ENCODE measurements at regions not wholly inside any gene's neighbourhood (a gene's known extent, or its start where the extent isn't known, plus 50 kb on each side); places are given as distances from the start of the nearest gene placed in this dataset.

DNA sequence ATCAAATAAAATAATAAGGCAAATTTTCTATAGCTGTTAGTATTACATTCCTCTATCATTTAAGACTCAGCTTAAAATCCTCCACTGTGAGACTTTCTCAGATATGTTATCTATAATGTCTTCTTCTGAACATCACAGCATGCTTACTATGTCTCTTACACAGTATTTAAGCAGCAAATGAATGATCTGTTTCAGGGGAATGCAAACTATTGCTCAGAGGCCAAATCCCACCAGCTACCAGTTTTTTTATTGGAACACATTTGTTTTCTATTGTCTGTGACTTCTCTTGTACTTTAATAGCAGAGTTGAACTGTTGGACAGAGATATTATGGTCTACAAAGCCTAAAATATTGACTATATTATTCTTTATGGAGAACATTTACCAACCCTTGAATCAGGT, 59.6 kb downstream of the C3orf38 start:
- no peak overlapping the region for H3K4me3 ChIP-seq (ENCODE audit: low read length in 3 of 3)
- H3K36me3 ChIP-seq (ENCODE audit: control insufficient read depth in 3 of 3, insufficient read depth in 3 of 3, low read length in 3 of 3): no peaks in the 10 kb centered on the region
- no peak overlapping the region for H3K27ac ChIP-seq (ENCODE audit: low read depth, low read length)
- H3K4me1 ChIP-seq (ENCODE audit: control insufficient read depth in 3 of 3, insufficient read depth in 3 of 3, low read length in 3 of 3): no peaks in the 10 kb centered on the region
- no peak overlapping the region for H3K9ac ChIP-seq (ENCODE audit: low read depth in 1 of 3, low read length in 3 of 3)
- H3K27me3 ChIP-seq (ENCODE audit: control insufficient read depth in 3 of 3, insufficient read depth in 3 of 3, low read length in 3 of 3): no peaks in the 10 kb centered on the region
- H3K9me3 ChIP-seq (ENCODE audit: control insufficient read depth in 3 of 3, low read length in 3 of 3): no peaks in the 10 kb centered on the region

DNA sequence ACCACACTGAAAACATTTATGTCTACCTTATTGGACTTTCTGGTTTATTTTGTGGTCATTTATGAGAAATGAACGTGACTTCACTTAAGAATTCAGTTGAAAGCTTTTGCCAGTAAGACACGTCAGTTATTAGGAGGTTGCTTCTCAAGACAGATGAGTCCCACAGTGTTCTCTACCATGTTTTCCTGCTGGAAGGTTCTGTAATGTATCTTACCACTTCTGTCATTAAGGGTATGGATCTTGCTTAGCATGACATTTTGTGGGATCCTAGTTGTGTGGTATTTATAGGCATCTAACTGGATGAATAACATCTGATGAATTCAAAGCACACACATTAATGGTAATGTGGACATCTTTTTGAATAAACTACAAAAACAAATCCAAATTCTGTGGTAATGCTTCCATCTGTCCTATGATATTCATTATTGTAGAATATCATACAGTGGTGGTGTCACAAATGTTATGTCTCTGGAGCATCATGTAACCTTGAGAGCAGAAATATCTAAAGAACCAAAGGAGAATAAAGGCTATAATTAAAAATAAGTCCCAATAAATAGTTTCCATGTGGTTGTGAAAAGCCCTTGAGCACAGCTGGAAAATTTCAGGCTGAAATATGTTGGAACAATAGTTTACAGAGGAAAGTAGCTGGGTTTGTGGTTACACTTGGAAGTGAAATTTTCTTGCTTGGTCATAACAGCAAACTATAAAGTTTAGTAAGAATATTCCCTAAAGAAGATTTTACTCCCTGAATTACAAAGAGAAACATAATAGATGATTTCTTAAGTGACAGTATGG, 61.5 kb downstream of the C3orf38 start:
- Histone ChIP-seq H3K27ac (ENCODE audit: low read depth, low read length) (no peak overlapping the region), H3K27me3 (ENCODE audit: control insufficient read depth in 3 of 3, insufficient read depth in 3 of 3, low read length in 3 of 3) (no peaks in the 10 kb centered on the region)

DNA sequence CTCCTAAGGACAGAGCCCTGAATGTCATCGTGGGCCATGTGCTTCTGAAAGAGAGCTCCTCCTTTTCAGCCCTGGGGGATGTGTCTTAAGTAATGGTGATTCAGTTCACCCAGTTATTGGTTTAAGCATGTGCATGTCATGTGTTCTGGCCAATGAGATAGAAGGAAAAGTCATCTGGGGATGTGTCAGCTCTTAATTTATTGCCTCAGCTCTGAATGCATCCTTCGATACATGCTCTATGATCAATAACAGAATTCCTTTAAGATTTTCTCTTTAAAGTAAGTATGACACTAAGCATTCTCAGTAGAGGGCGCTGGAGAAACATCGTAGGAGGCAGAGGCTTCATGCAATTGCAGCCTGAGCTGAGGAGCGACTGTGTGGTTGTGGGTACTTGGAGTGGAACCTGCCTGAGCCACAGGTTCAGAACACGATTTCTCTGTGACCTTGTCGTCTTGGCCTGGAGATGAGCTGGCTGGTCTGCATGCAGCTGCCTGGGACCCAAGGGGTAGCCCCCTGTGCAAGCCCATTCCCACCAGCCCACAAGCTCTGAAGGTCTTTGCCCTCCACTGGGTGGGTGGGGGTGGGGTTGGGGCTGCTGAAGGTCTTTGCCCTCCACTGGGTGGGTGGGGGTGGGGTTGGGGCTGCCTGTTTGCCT, 69.5 kb downstream of the C3orf38 start:
- Histone ChIP-seq H3K4me1 (ENCODE audit: control insufficient read depth in 3 of 3, insufficient read depth in 3 of 3, low read length in 3 of 3) (no peaks in the 10 kb centered on the region), H3K36me3 (ENCODE audit: control insufficient read depth in 3 of 3, insufficient read depth in 3 of 3, low read length in 3 of 3) (no peaks in the 10 kb centered on the region), H3K9me3 (ENCODE audit: control insufficient read depth in 3 of 3, low read length in 3 of 3) (no peaks in the 10 kb centered on the region), H3K27ac (ENCODE audit: low read depth, low read length) (no peak overlapping the region), H3K9ac (ENCODE audit: low read depth in 1 of 3, low read length in 3 of 3) (no peak overlapping the region), H3K27me3 (ENCODE audit: control insufficient read depth in 3 of 3, insufficient read depth in 3 of 3, low read length in 3 of 3) (no peaks in the 10 kb centered on the region), H3K4me3 (ENCODE audit: low read length in 3 of 3) (no peak overlapping the region)

More for the DNA sequence above, 61.5 kb downstream of the C3orf38 start:
- no peak overlapping the region for H3K9ac ChIP-seq (ENCODE audit: low read depth in 1 of 3, low read length in 3 of 3)
- H3K36me3 ChIP-seq (ENCODE audit: control insufficient read depth in 3 of 3, insufficient read depth in 3 of 3, low read length in 3 of 3): no peaks in the 10 kb centered on the region
- no peak overlapping the region for H3K4me3 ChIP-seq (ENCODE audit: low read length in 3 of 3)
- H3K9me3 ChIP-seq (ENCODE audit: control insufficient read depth in 3 of 3, low read length in 3 of 3): no peaks in the 10 kb centered on the region
- no peaks in the 10 kb centered on the region for H3K4me1 ChIP-seq (ENCODE audit: control insufficient read depth in 3 of 3, insufficient read depth in 3 of 3, low read length in 3 of 3)

DNA sequence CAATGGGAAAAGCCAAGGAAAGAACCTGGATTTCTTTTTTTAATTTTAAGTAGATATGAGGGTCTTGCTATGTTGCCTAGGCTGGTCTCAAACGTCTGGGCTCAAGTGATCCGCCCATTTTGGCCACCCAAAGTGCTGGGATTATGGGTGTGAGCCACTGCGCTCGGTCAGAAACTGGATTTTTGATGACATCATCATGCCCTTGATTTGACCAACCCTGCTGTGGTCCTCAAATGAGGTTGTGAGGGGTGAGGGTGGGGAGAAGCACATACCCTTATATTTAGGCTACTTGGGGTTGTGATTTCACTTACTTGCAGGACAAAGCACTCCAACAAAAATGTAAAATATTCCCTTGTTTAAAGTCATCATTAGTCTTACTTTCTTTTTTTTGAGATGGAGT, 70.4 kb downstream of the C3orf38 start:
- H3K4me3 ChIP-seq (ENCODE audit: low read length in 3 of 3): no peak overlapping the region
- H3K9ac ChIP-seq (ENCODE audit: low read depth in 1 of 3, low read length in 3 of 3): no peak overlapping the region
- H3K4me1 ChIP-seq (ENCODE audit: control insufficient read depth in 3 of 3, insufficient read depth in 3 of 3, low read length in 3 of 3): no peaks in the 10 kb centered on the region
- H3K36me3 ChIP-seq (ENCODE audit: control insufficient read depth in 3 of 3, insufficient read depth in 3 of 3, low read length in 3 of 3): no peaks in the 10 kb centered on the region
- H3K27me3 ChIP-seq (ENCODE audit: control insufficient read depth in 3 of 3, insufficient read depth in 3 of 3, low read length in 3 of 3): no peaks in the 10 kb centered on the region
- no peak overlapping the region for H3K27ac ChIP-seq (ENCODE audit: low read depth, low read length)
- H3K9me3 ChIP-seq (ENCODE audit: control insufficient read depth in 3 of 3, low read length in 3 of 3): no peaks in the 10 kb centered on the region

DNA sequence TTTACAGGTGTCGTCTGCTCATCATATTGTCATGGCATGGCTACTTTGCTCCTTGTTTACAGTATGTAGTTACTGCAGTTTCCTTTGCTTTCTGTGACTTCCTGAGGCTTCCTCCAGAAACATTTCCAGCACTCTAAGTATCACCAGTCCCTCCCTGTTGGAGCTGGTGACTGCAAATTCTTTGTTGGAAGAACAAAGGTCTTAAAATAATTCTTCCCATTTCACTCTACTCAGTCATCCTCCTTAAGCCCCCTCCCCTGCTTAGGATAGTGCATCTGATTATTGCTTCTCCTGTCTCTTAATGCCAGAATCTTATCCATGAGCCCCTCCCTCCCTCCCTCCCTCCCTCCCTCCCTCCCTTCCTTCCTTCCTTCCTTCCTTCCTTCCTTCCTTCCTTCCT, 72.0 kb downstream of the C3orf38 start:
- Histone ChIP-seq H3K27me3 (ENCODE audit: control insufficient read depth in 3 of 3, insufficient read depth in 3 of 3, low read length in 3 of 3) (no peaks in the 10 kb centered on the region), H3K4me1 (ENCODE audit: control insufficient read depth in 3 of 3, insufficient read depth in 3 of 3, low read length in 3 of 3) (no peaks in the 10 kb centered on the region), H3K4me3 (ENCODE audit: low read length in 3 of 3) (no peak overlapping the region), H3K9me3 (ENCODE audit: control insufficient read depth in 3 of 3, low read length in 3 of 3) (no peaks in the 10 kb centered on the region), H3K36me3 (ENCODE audit: control insufficient read depth in 3 of 3, insufficient read depth in 3 of 3, low read length in 3 of 3) (no peaks in the 10 kb centered on the region), H3K27ac (ENCODE audit: low read depth, low read length) (no peak overlapping the region), H3K9ac (ENCODE audit: low read depth in 1 of 3, low read length in 3 of 3) (no peak overlapping the region)

DNA sequence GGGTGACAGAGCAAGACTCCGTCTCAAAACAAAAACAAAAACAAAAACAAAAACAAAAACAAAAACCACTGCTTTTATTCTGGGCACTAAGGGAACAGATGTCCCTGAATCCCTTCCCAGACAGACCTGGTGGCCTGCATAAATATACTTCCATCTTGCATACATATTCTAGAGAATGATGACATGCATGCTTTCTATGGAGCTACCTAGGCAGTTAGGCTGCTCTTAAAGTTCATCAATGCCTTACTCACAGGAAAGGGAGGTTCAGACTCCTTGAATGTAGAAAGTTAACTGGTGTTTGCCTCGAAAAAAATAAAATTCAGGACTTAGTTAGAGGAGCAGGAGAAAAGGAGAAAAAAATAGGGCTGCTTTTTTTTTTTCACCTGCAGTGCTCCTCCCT, 72.6 kb downstream of the C3orf38 start:
- H3K4me1 ChIP-seq (ENCODE audit: control insufficient read depth in 3 of 3, insufficient read depth in 3 of 3, low read length in 3 of 3): no peaks in the 10 kb centered on the region
- no peak overlapping the region for H3K9ac ChIP-seq (ENCODE audit: low read depth in 1 of 3, low read length in 3 of 3)
- no peak overlapping the region for H3K4me3 ChIP-seq (ENCODE audit: low read length in 3 of 3)

DNA sequence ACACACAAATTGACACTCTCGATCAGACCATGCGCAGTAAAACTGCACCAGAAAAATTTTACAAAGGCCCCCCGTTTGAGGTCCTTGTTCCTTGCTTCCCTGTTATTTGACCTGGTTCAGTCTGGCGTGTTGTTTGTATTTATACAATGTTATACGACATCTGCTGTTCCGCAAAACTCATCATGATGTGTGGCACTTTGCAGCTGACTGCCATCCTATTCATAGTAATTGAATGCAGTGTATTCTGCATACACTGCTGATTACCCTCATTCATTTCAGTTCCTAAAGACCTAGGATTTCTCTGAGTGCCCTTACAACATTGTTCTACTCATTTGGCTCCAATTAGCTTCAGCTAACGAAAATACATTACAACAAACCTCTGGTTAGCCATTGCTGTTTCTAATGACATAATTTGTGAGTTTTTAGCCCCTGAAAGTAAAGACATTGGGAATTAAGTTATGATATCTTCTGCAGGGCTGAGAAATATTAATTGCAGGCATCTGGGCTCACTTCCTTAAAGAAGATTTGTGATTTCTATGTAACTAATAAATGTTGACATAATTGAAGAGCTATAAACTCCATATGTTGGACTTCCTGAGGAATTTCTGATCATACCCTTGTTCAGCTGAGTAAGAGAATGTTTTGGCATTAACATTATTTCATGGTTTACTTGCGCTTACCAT, 75.7 kb downstream of the C3orf38 start:
- Histone ChIP-seq H3K27ac (ENCODE audit: low read depth, low read length) (no peak overlapping the region), H3K9me3 (ENCODE audit: control insufficient read depth in 3 of 3, low read length in 3 of 3) (no peaks in the 10 kb centered on the region), H3K36me3 (ENCODE audit: control insufficient read depth in 3 of 3, insufficient read depth in 3 of 3, low read length in 3 of 3) (no peaks in the 10 kb centered on the region), H3K27me3 (ENCODE audit: control insufficient read depth in 3 of 3, insufficient read depth in 3 of 3, low read length in 3 of 3) (no peaks in the 10 kb centered on the region), H3K9ac (ENCODE audit: low read depth in 1 of 3, low read length in 3 of 3) (no peak overlapping the region), H3K4me1 (ENCODE audit: control insufficient read depth in 3 of 3, insufficient read depth in 3 of 3, low read length in 3 of 3) (no peaks in the 10 kb centered on the region), H3K4me3 (ENCODE audit: low read length in 3 of 3) (no peak overlapping the region)

More for the DNA sequence above, 72.6 kb downstream of the C3orf38 start:
- Histone ChIP-seq H3K36me3 (ENCODE audit: control insufficient read depth in 3 of 3, insufficient read depth in 3 of 3, low read length in 3 of 3) (no peaks in the 10 kb centered on the region), H3K9me3 (ENCODE audit: control insufficient read depth in 3 of 3, low read length in 3 of 3) (no peaks in the 10 kb centered on the region), H3K27me3 (ENCODE audit: control insufficient read depth in 3 of 3, insufficient read depth in 3 of 3, low read length in 3 of 3) (no peaks in the 10 kb centered on the region), H3K27ac (ENCODE audit: low read depth, low read length) (no peak overlapping the region)

DNA sequence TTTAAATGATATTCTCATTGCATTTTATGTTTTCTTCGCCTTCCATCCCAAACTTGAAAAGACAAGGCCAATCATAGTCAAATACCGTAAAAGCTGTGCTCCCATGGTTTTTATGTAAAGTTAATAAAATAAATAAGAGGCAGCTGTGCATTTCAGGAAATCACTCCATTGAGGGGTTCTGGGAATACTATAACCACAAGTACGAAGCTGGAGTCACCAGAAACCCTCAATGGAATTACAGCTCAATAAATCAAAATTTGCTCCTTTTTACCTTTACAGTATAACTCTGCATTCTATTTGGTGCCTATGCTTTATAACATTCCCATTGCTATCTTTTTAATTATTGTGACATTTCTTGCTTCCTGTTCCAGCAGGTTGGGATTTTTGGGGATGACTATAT, 77.2 kb downstream of the C3orf38 start:
- no peaks in the 10 kb centered on the region for H3K27me3 ChIP-seq (ENCODE audit: control insufficient read depth in 3 of 3, insufficient read depth in 3 of 3, low read length in 3 of 3)
- H3K36me3 ChIP-seq (ENCODE audit: control insufficient read depth in 3 of 3, insufficient read depth in 3 of 3, low read length in 3 of 3): no peaks in the 10 kb centered on the region
- no peaks in the 10 kb centered on the region for H3K9me3 ChIP-seq (ENCODE audit: control insufficient read depth in 3 of 3, low read length in 3 of 3)
- no peak overlapping the region for H3K27ac ChIP-seq (ENCODE audit: low read depth, low read length)
- H3K9ac ChIP-seq (ENCODE audit: low read depth in 1 of 3, low read length in 3 of 3): no peak overlapping the region
- no peaks in the 10 kb centered on the region for H3K4me1 ChIP-seq (ENCODE audit: control insufficient read depth in 3 of 3, insufficient read depth in 3 of 3, low read length in 3 of 3)
- H3K4me3 ChIP-seq (ENCODE audit: low read length in 3 of 3): no peak overlapping the region

DNA sequence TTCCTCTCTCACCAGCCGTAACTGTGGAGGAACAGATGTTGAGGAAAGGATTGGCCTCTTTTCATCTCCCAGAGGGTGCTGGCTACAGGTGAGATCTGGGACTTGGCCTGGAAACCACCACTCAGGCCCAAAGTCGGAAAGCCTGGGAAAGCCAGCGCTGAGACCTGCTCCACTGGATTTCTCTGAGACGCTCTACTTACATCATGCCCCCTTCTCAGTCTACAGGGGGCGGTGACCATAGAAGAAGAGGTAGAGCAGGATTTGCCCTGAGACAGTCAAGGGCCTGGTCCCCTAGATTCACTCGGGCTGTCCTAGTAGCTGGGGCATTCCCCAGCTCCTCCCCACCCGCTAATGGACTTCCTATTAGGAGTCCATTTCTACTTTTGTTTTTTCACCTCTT, 80.9 kb downstream of the C3orf38 start:
- H3K4me3 ChIP-seq (ENCODE audit: low read length in 3 of 3): no peak overlapping the region
- H3K27ac ChIP-seq (ENCODE audit: low read depth, low read length): no peak overlapping the region
- no peaks in the 10 kb centered on the region for H3K36me3 ChIP-seq (ENCODE audit: control insufficient read depth in 3 of 3, insufficient read depth in 3 of 3, low read length in 3 of 3)
- no peaks in the 10 kb centered on the region for H3K27me3 ChIP-seq (ENCODE audit: control insufficient read depth in 3 of 3, insufficient read depth in 3 of 3, low read length in 3 of 3)
- H3K9me3 ChIP-seq (ENCODE audit: control insufficient read depth in 3 of 3, low read length in 3 of 3): no peaks in the 10 kb centered on the region
- no peaks in the 10 kb centered on the region for H3K4me1 ChIP-seq (ENCODE audit: control insufficient read depth in 3 of 3, insufficient read depth in 3 of 3, low read length in 3 of 3)
- H3K9ac ChIP-seq (ENCODE audit: low read depth in 1 of 3, low read length in 3 of 3): no peak overlapping the region

DNA sequence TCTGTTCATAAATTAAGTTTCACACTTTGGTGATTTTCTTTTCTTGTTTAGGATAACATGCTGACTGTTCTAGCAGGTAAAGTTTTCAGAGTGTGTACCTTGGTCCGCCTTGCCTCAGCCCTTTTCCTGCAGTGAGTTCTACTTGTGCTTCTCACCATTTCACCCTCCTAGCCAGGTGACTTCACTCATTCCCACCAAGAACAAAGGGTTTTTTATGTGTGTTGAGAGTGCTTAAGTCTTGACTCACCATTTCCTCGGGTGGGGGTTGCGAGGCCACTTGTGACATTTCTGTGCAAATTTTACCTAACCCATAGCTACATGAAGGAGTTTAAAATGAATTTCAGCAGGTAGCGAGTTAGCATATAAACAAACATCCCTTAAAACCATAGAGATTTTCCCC, 81.4 kb downstream of the C3orf38 start:
- Histone ChIP-seq H3K9me3 (ENCODE audit: control insufficient read depth in 3 of 3, low read length in 3 of 3) (no peaks in the 10 kb centered on the region), H3K27me3 (ENCODE audit: control insufficient read depth in 3 of 3, insufficient read depth in 3 of 3, low read length in 3 of 3) (no peaks in the 10 kb centered on the region), H3K4me1 (ENCODE audit: control insufficient read depth in 3 of 3, insufficient read depth in 3 of 3, low read length in 3 of 3) (no peaks in the 10 kb centered on the region), H3K27ac (ENCODE audit: low read depth, low read length) (no peak overlapping the region), H3K9ac (ENCODE audit: low read depth in 1 of 3, low read length in 3 of 3) (no peak overlapping the region), H3K36me3 (ENCODE audit: control insufficient read depth in 3 of 3, insufficient read depth in 3 of 3, low read length in 3 of 3) (no peaks in the 10 kb centered on the region), H3K4me3 (ENCODE audit: low read length in 3 of 3) (no peak overlapping the region)

Data from skeletal muscle tissue (tissue), 3 donors.